ENCODE measurements at regions not wholly inside any gene's neighbourhood (a gene's known extent, or its start where the extent isn't known, plus 50 kb on each side); places are given as distances from the start of the nearest gene placed in this dataset.

DNA sequence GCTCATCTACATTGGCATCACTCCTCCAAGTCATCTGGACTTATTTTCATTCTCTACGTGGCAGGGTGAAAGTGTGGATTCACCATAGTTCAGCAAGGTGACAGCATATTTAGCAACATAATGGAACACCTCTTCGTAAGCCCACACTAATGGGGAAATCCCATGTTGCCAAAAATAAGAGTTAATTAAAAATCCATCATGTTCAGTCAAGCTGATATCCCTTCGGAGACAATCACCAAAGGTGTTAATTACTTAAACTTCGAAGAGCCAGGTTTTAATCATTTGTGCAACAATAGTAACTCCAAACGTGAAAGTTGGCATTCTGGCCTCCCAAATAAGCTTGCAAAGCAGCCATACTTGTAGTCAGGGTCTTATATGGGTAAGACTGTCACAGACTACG, 242.9 kb downstream of the NSG2 start:
- no peak overlapping the region for H3K4me3 ChIP-seq (ENCODE audit: low read depth in 2 of 2, low read length in 2 of 2)
- in situ Hi-C loops (cut with HindIII; ENCODE audit: low pct_unique_long_range_greater_than_20kb, low sequenced_read_pairs) = no loop called here
- H3K36me3 ChIP-seq (ENCODE audit: control insufficient read depth, insufficient read depth, low read length) = no peaks in the 10 kb centered on the region
- H3K4me1 ChIP-seq (ENCODE audit: control insufficient read depth, insufficient read depth, low read length) = no peaks in the 10 kb centered on the region
- no peak overlapping the region for H3K27ac ChIP-seq (ENCODE audit: low read length)
- BruUV-seq (replicated peaks) = no TSS peak
- CTCF ChIA-PET = no interaction called here
- intact Hi-C loops (cut with micrococcal nuclease; ENCODE audit: unreplicated experiment) = no loop called here
- no peak for DNase-seq (ENCODE audit: low read depth, low spot score)
- POLR2A ChIA-PET = no interaction called here
- peaks cover 18% of the 10 kb centered on the region for H3K27me3 ChIP-seq (ENCODE audit: control insufficient read depth, insufficient read depth, low read length)
- H3K9me3 ChIP-seq (ENCODE audit: control insufficient read depth, insufficient read depth, low read depth, low read length) = no peaks in the 10 kb centered on the region
- ATAC-seq = no peak
- TF ChIP-seq, protein P1, sequence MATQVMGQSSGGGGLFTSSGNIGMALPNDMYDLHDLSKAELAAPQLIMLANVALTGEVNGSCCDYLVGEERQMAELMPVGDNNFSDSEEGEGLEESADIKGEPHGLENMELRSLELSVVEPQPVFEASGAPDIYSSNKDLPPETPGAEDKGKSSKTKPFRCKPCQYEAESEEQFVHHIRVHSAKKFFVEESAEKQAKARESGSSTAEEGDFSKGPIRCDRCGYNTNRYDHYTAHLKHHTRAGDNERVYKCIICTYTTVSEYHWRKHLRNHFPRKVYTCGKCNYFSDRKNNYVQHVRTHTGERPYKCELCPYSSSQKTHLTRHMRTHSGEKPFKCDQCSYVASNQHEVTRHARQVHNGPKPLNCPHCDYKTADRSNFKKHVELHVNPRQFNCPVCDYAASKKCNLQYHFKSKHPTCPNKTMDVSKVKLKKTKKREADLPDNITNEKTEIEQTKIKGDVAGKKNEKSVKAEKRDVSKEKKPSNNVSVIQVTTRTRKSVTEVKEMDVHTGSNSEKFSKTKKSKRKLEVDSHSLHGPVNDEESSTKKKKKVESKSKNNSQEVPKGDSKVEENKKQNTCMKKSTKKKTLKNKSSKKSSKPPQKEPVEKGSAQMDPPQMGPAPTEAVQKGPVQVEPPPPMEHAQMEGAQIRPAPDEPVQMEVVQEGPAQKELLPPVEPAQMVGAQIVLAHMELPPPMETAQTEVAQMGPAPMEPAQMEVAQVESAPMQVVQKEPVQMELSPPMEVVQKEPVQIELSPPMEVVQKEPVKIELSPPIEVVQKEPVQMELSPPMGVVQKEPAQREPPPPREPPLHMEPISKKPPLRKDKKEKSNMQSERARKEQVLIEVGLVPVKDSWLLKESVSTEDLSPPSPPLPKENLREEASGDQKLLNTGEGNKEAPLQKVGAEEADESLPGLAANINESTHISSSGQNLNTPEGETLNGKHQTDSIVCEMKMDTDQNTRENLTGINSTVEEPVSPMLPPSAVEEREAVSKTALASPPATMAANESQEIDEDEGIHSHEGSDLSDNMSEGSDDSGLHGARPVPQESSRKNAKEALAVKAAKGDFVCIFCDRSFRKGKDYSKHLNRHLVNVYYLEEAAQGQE (IDR thresholded peaks at IDR 0.05; ENCODE audit: insufficient read depth in 1 of 2, low read depth in 2 of 2, low read length in 1 of 2) = no peak
- no peak for TF ChIP-seq POLR2AphosphoS5 (IDR thresholded peaks at IDR 0.05; ENCODE audit: low read depth, low read length)
- no peak for TF ChIP-seq TCF7L2 (IDR thresholded peaks at IDR 0.05; ENCODE audit: low read depth, low read length)
- TF ChIP-seq, protein P2, sequence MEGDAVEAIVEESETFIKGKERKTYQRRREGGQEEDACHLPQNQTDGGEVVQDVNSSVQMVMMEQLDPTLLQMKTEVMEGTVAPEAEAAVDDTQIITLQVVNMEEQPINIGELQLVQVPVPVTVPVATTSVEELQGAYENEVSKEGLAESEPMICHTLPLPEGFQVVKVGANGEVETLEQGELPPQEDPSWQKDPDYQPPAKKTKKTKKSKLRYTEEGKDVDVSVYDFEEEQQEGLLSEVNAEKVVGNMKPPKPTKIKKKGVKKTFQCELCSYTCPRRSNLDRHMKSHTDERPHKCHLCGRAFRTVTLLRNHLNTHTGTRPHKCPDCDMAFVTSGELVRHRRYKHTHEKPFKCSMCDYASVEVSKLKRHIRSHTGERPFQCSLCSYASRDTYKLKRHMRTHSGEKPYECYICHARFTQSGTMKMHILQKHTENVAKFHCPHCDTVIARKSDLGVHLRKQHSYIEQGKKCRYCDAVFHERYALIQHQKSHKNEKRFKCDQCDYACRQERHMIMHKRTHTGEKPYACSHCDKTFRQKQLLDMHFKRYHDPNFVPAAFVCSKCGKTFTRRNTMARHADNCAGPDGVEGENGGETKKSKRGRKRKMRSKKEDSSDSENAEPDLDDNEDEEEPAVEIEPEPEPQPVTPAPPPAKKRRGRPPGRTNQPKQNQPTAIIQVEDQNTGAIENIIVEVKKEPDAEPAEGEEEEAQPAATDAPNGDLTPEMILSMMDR (IDR thresholded peaks at IDR 0.05) = no peak
- TF ChIP-seq SIN3A (IDR thresholded peaks at IDR 0.05; ENCODE audit: borderline replicate concordance, insufficient read depth, low read depth, low read length) = no peak

DNA sequence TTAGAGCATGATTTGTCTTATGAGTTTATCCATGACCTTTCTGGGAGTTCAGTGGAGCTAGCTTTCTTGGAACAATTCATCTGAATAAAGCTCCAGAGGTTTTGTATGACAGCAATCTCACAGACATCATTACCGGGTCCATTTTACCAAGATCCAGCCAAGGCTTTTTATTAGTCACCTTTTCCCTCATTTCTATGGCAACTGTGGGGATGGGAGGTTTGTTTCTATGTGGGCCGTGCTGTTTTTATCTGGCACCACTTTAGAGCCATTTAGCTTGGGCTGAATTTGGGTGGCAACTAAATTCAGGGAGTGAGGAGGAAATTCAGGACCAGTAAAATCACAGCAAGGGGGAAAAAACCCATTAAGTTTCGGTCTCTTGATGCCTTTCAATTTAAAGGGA, 245.7 kb downstream of the NSG2 start:
- no peak for DNase-seq (ENCODE audit: low read depth, low spot score)
- BruUV-seq (replicated peaks) = no TSS peak
- intact Hi-C loops (cut with micrococcal nuclease; ENCODE audit: unreplicated experiment) (no loop called here), in situ Hi-C loops (cut with HindIII; ENCODE audit: low pct_unique_long_range_greater_than_20kb, low sequenced_read_pairs) (no loop called here)
- Histone ChIP-seq H3K4me3 (ENCODE audit: low read depth in 2 of 2, low read length in 2 of 2) (no peak overlapping the region), H3K4me1 (ENCODE audit: control insufficient read depth, insufficient read depth, low read length) (no peaks in the 10 kb centered on the region), H3K36me3 (ENCODE audit: control insufficient read depth, insufficient read depth, low read length) (no peaks in the 10 kb centered on the region), H3K27me3 (ENCODE audit: control insufficient read depth, insufficient read depth, low read length) (peaks cover 8% of the 10 kb centered on the region), H3K27ac (ENCODE audit: low read length) (no peak overlapping the region), H3K9me3 (ENCODE audit: control insufficient read depth, insufficient read depth, low read depth, low read length) (no peaks in the 10 kb centered on the region)
- TF ChIP-seq, protein P1 (IDR thresholded peaks at IDR 0.05; ENCODE audit: insufficient read depth in 1 of 2, low read depth in 2 of 2, low read length in 1 of 2) = no peak
- TF ChIP-seq, protein P2 (IDR thresholded peaks at IDR 0.05) = no peak
- no peak for TF ChIP-seq TCF7L2 (IDR thresholded peaks at IDR 0.05; ENCODE audit: low read depth, low read length)
- TF ChIP-seq SIN3A (IDR thresholded peaks at IDR 0.05; ENCODE audit: borderline replicate concordance, insufficient read depth, low read depth, low read length) = no peak
- TF ChIP-seq POLR2AphosphoS5 (IDR thresholded peaks at IDR 0.05; ENCODE audit: low read depth, low read length) = no peak
- ChIA-PET POLR2A (no interaction called here), CTCF (no interaction called here)
- ATAC-seq = no peak

Measured in Panc1 (cell line).